ENCODE measurements at regions not wholly inside any gene's neighbourhood (a gene's known extent, or its start where the extent isn't known, plus 50 kb on each side); places are given as distances from the start of the nearest gene placed in this dataset.

GRCh38 chr10:47223236-47223635 lies 76.8 kb upstream of the GDF10 start:
- TF ChIP-seq ZNF274 (IDR thresholded peaks at IDR 0.05; ENCODE audit: low read depth, low read length) (no peak), SUZ12 (IDR thresholded peaks at IDR 0.05; ENCODE audit: extremely low read depth, insufficient read depth, insufficient read length) (no peak)

Measured in NT2/D1 (cell line).